ENCODE measurements at regions not wholly inside any gene's neighbourhood (a gene's known extent, or its start where the extent isn't known, plus 50 kb on each side); places are given as distances from the start of the nearest gene placed in this dataset.

GRCh38 chr1:113007706-113008364, 51.8 kb upstream of the SLC16A1 start:
- Histone ChIP-seq H3K36me3 (ENCODE audit: low read depth) (peaks cover 6% of the 10 kb centered on the region; the same call in 1 of the 2 replicates), H3K9me2 (ENCODE audit: insufficient read depth) (no peaks in the 10 kb centered on the region), H3K4me3 (no peak overlapping the region), H3F3A (ENCODE audit: insufficient read depth) (no peaks in the 10 kb centered on the region), H3K4me1 (ENCODE audit: insufficient read depth) (no peaks in the 10 kb centered on the region), H3K27ac (no peak overlapping the region), H4K20me1 (ENCODE audit: insufficient read depth) (no peaks in the 10 kb centered on the region), H2AFZ (no peak overlapping the region), H3K9ac (no peak overlapping the region), H3K79me2 (ENCODE audit: insufficient read depth) (no peaks in the 10 kb centered on the region), H3K27me3 (replicated peaks; ENCODE audit: insufficient read depth) (no peaks in the 10 kb centered on the region), H3K4me2 (ENCODE audit: unreplicated experiment) (no peak overlapping the region), H3K9me3 (ENCODE audit: low read depth) (no peaks in the 10 kb centered on the region)
- TF ChIP-seq EZH2phosphoT487 (IDR thresholded peaks at IDR 0.05; ENCODE audit: insufficient read depth, low read depth) (no peak), EZH2 (IDR thresholded peaks at IDR 0.05; ENCODE audit: insufficient read depth, poor library complexity, severe bottlenecking) (no peak)
- no peak for DNase-seq
- WGBS, 2 experiments (ENCODE audit: low coverage in 1 of 2, low lambda C conversion rate in 2 of 2, missing lambda C conversion rate in 2 of 2): 96 to 98% methylated on average over 2 of the region's 2 CpGs
- in situ Hi-C loops (cut with MboI): no loop called here

DNA sequence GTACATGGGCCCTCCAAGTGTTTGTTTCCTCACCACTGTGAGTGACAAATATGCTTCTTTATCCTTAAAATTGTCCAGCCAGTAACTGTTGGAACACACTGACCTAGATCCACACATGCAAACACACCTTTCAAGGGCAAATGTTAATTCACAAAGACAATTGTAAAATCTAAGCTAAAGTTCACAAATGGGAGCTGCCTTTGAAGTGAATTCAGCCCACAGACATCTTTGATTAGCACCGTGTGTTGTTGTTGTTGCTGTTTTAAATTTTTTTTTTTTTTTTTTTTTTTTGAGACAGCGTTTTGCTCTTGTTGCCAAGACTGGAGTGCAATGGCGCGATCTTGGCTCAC, 52.3 kb upstream of the SLC16A1 start:
- no peaks in the 10 kb centered on the region for H3K79me2 ChIP-seq (ENCODE audit: insufficient read depth)
- in situ Hi-C loops (cut with MboI): no loop called here
- H3K4me3 ChIP-seq: no peak overlapping the region
- no peaks in the 10 kb centered on the region for H3K9me2 ChIP-seq (ENCODE audit: insufficient read depth)
- no peak overlapping the region for H2AFZ ChIP-seq
- H3K9ac ChIP-seq: no peak overlapping the region
- H3K4me2 ChIP-seq (ENCODE audit: unreplicated experiment): no peak overlapping the region
- no peak for TF ChIP-seq EZH2 (IDR thresholded peaks at IDR 0.05; ENCODE audit: insufficient read depth, poor library complexity, severe bottlenecking)
- no peak for TF ChIP-seq EZH2phosphoT487 (IDR thresholded peaks at IDR 0.05; ENCODE audit: insufficient read depth, low read depth)
- H3K27me3 ChIP-seq (replicated peaks; ENCODE audit: insufficient read depth): no peaks in the 10 kb centered on the region
- no peak for DNase-seq
- H3F3A ChIP-seq (ENCODE audit: insufficient read depth): no peaks in the 10 kb centered on the region
- no peaks in the 10 kb centered on the region for H3K4me1 ChIP-seq (ENCODE audit: insufficient read depth)
- no peaks in the 10 kb centered on the region for H4K20me1 ChIP-seq (ENCODE audit: insufficient read depth)
- WGBS, 2 experiments (ENCODE audit: low coverage in 1 of 2, low lambda C conversion rate in 2 of 2, missing lambda C conversion rate in 2 of 2): 71 to 75% methylated on average over 4 of the region's 4 CpGs
- H3K9me3 ChIP-seq (ENCODE audit: low read depth): no peaks in the 10 kb centered on the region
- no peak overlapping the region for H3K27ac ChIP-seq
- H3K36me3 ChIP-seq (ENCODE audit: low read depth): peaks cover 6% of the 10 kb centered on the region; the same call in 1 of the 2 replicates

DNA sequence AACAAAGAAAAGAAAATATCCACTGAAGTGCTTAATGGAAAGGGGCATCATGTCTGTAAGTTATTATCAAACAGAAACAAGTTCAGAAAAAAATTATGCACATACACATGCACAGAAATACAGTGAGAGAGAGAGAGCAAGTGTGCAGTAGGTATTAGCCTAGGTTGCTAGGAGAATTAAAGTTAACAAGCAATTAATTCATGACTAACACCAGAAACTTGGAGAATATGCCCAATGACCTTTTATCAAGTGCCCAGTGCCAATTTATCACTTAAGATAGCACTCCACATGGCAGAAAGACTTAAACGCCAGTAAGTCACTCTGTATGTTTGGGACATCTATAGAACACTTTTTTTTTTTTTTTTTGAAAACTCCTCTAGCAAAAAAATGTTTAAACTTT, 56.2 kb upstream of the SLC16A1 start:
- in situ Hi-C loops (cut with MboI): no loop called here
- Histone ChIP-seq H3K27me3 (replicated peaks; ENCODE audit: insufficient read depth) (no peaks in the 10 kb centered on the region), H4K20me1 (ENCODE audit: insufficient read depth) (no peaks in the 10 kb centered on the region), H3K4me2 (ENCODE audit: unreplicated experiment) (no peak overlapping the region), H3K9me3 (ENCODE audit: low read depth) (no peaks in the 10 kb centered on the region), H3F3A (ENCODE audit: insufficient read depth) (no peaks in the 10 kb centered on the region), H3K4me3 (no peak overlapping the region), H3K27ac (no peak overlapping the region), H3K9me2 (ENCODE audit: insufficient read depth) (no peaks in the 10 kb centered on the region), H3K9ac (no peak overlapping the region), H3K36me3 (ENCODE audit: low read depth) (no peaks in the 10 kb centered on the region; the same call in 1 of the 2 replicates), H3K79me2 (ENCODE audit: insufficient read depth) (no peaks in the 10 kb centered on the region), H3K4me1 (ENCODE audit: insufficient read depth) (no peaks in the 10 kb centered on the region), H2AFZ (no peak overlapping the region)
- 58 to 71% methylated on average over 1 of the region's 1 CpG for WGBS, 2 experiments (ENCODE audit: low coverage in 1 of 2, low lambda C conversion rate in 2 of 2, missing lambda C conversion rate in 2 of 2)
- TF ChIP-seq EZH2 (IDR thresholded peaks at IDR 0.05; ENCODE audit: insufficient read depth, poor library complexity, severe bottlenecking): no peak
- TF ChIP-seq EZH2phosphoT487 (IDR thresholded peaks at IDR 0.05; ENCODE audit: insufficient read depth, low read depth): no peak
- no peak for DNase-seq

DNA sequence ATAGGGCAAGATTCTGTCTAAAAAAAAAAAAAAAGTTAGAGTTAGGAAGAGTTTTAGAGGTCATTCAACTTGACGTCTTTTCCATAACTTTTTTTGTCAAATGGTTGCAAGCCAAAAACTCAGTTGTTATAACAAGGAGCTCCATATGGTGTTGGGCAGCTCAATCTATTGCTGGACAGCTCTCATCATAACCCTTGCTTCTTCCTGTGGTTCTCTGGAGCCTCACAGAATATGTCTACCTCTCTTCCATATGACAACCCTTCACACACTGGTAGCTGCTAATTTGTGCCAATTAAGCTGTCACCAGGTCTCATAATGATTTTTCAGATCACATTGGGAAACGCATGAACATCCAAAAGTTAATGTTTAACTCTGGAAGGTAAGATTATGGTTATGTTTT, 57.8 kb upstream of the SLC16A1 start:
- Histone ChIP-seq H4K20me1 (ENCODE audit: insufficient read depth) (no peaks in the 10 kb centered on the region), H3K27ac (no peak overlapping the region), H3K9me2 (ENCODE audit: insufficient read depth) (no peaks in the 10 kb centered on the region), H3K9me3 (ENCODE audit: low read depth) (no peaks in the 10 kb centered on the region), H3K4me3 (no peak overlapping the region), H3K27me3 (replicated peaks; ENCODE audit: insufficient read depth) (no peaks in the 10 kb centered on the region), H3K36me3 (ENCODE audit: low read depth) (no peaks in the 10 kb centered on the region; the same call in 1 of the 2 replicates), H3K79me2 (ENCODE audit: insufficient read depth) (no peaks in the 10 kb centered on the region), H3K9ac (no peak overlapping the region), H3F3A (ENCODE audit: insufficient read depth) (no peaks in the 10 kb centered on the region), H2AFZ (no peak overlapping the region), H3K4me2 (ENCODE audit: unreplicated experiment) (no peak overlapping the region), H3K4me1 (ENCODE audit: insufficient read depth) (no peaks in the 10 kb centered on the region)
- in situ Hi-C loops (cut with MboI): no loop called here
- 98 to 99% methylated on average over 2 of the region's 2 CpGs for WGBS, 2 experiments (ENCODE audit: low coverage in 1 of 2, low lambda C conversion rate in 2 of 2, missing lambda C conversion rate in 2 of 2)
- no peak for DNase-seq
- TF ChIP-seq EZH2 (IDR thresholded peaks at IDR 0.05; ENCODE audit: insufficient read depth, poor library complexity, severe bottlenecking): no peak
- no peak for TF ChIP-seq EZH2phosphoT487 (IDR thresholded peaks at IDR 0.05; ENCODE audit: insufficient read depth, low read depth)
